ENCODE measurements at regions not wholly inside any gene's neighbourhood (a gene's known extent, or its start where the extent isn't known, plus 50 kb on each side); places are given as distances from the start of the nearest gene placed in this dataset.
A peak's percentile ranks its signal among the peaks of the same experiment; 100 is the strongest.

DNA sequence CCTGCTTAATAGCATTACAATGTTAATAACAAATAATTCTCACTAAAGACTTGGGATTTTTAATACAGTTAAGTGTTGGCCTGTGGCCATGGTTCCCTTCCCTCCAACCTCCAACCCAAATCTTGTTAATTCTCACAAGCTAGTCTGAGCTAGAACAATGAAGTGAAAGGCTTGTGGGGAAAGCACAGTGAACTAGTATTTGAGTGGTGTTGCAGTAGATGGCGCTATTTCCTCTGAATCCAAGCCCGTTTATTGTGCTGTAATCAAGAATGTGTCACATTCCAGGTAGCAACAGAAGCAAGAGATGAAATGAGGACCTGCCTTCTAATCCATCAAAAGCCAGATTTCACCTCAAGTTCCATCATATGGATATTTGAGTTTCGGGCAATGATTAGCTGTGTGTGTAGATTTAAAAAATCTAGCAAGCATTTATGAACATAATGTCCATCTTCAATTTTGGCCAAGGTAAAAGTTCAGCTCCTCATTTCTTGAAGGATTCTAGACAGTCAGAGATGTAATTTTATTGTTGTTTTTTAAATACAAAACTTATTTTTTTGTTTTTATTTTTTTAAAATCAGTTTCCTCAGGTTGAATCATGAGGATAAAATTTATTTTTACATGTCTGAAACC is 160.7 kb downstream of the SQOR start:
- no peak overlapping the region for H3K4me3 ChIP-seq
- no peak overlapping the region for H3K27ac ChIP-seq
- WGBS, 4 donors: 13 to 27% (median 20%) methylated on average over 3 of the region's 3 CpGs
- H3K4me1 ChIP-seq (replicated peaks in 1 of 2): no peaks in the 10 kb centered on the region
- no peaks in the 10 kb centered on the region for H3K9me3 ChIP-seq (replicated peaks in 1 of 3)
- TF ChIP-seq, protein P1, sequence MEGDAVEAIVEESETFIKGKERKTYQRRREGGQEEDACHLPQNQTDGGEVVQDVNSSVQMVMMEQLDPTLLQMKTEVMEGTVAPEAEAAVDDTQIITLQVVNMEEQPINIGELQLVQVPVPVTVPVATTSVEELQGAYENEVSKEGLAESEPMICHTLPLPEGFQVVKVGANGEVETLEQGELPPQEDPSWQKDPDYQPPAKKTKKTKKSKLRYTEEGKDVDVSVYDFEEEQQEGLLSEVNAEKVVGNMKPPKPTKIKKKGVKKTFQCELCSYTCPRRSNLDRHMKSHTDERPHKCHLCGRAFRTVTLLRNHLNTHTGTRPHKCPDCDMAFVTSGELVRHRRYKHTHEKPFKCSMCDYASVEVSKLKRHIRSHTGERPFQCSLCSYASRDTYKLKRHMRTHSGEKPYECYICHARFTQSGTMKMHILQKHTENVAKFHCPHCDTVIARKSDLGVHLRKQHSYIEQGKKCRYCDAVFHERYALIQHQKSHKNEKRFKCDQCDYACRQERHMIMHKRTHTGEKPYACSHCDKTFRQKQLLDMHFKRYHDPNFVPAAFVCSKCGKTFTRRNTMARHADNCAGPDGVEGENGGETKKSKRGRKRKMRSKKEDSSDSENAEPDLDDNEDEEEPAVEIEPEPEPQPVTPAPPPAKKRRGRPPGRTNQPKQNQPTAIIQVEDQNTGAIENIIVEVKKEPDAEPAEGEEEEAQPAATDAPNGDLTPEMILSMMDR (IDR thresholded peaks at IDR 0.05): peak in 5 of 6 experiments; percentile 27 to 52 (median 47)
- no peak for TF ChIP-seq POLR2A (IDR thresholded peaks at IDR 0.05)
- intact Hi-C loops (cut with DNase I): no loop called here
- H3K36me3 ChIP-seq (replicated peaks in 1 of 2): no peaks in the 10 kb centered on the region
- peak in 1 of 7 donors; percentile 7 for DNase-seq
- no peaks in the 10 kb centered on the region for H3K27me3 ChIP-seq

DNA sequence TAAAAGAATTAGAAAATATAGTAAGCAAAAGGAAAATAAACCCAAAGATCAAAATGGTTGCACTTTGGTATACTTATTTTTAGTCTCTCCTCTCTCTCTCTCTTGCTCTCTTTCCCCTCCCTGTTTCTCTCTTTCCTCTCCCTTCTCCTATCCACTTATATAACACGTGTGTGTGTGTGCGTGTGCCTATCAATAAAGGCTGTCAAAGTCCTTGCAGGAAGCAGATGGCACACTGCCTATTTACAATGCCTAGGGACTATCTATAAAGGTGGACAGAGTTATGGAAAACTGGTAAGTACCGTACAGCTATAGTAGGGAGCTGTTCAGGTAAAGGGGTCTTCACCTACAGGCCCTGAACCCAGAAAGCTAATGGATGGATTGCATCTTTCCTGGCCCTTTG is 161.6 kb downstream of the SQOR start:
- Histone ChIP-seq H3K4me1 (replicated peaks in 1 of 2) (no peaks in the 10 kb centered on the region), H3K27me3 (no peaks in the 10 kb centered on the region), H3K36me3 (replicated peaks in 1 of 2) (no peaks in the 10 kb centered on the region), H3K9me3 (replicated peaks in 1 of 3) (no peaks in the 10 kb centered on the region), H3K4me3 (no peak overlapping the region), H3K27ac (no peak overlapping the region)
- intact Hi-C loops (cut with DNase I): no loop called here
- DNase-seq: no peak
- TF ChIP-seq, protein P1 (IDR thresholded peaks at IDR 0.05): no peak
- TF ChIP-seq POLR2A (IDR thresholded peaks at IDR 0.05): no peak
- 50 to 63% (median 54%) methylated on average over 3 of the region's 3 CpGs for WGBS, 4 donors

DNA sequence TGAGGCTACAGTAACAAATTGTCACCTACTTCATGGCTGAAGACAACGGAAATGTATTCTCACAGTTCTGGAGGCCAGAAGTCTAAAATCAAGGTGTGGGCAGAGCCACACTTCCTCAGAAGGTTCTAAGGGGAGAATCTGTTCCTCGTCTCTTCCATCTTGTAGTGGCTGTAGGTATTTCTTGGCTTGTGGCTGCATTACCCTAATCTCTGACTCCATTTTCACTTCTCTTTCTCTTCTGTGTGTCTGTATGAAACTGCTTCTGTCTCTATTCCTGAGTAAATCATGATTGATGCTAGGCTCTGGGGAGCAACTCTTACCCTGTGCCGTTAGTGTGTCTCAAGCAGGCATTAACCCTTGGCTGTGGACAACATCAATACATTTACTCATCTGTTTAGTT is 164.7 kb downstream of the SQOR start:
- WGBS, 4 donors: 67 to 86% (median 74%) methylated on average over 3 of the region's 3 CpGs
- DNase-seq: no peak
- no peak for TF ChIP-seq POLR2A (IDR thresholded peaks at IDR 0.05)
- TF ChIP-seq, protein P1 (IDR thresholded peaks at IDR 0.05): no peak
- intact Hi-C loops (cut with DNase I): no loop called here
- Histone ChIP-seq H3K4me3 (no peak overlapping the region), H3K9me3 (replicated peaks in 1 of 3) (no peaks in the 10 kb centered on the region), H3K4me1 (replicated peaks in 1 of 2) (no peaks in the 10 kb centered on the region), H3K27ac (no peak overlapping the region), H3K27me3 (no peaks in the 10 kb centered on the region), H3K36me3 (replicated peaks in 1 of 2) (no peaks in the 10 kb centered on the region)

DNA sequence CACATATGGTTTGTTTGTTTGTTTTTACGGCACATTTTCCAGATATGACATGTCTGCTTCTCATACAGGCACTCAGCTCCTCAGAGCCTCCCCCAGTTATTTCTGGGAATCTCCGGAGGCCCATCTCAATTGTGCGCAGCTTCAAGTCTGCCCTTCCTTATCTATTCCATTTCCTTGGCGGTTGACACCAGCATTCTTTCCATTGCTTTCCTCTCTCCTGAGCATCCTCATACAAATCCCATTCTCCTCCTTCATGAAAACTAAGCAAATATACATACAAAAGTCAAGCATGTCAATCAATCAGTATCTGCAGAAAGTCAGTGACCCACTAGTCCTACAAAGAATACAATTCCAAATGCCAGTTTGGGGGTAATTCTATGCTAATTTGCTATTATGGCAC is 166.7 kb downstream of the SQOR start:
- H3K36me3 ChIP-seq (replicated peaks in 1 of 2): no peaks in the 10 kb centered on the region
- H3K27me3 ChIP-seq: no peaks in the 10 kb centered on the region
- intact Hi-C loops (cut with DNase I): no loop called here
- no peak for DNase-seq
- TF ChIP-seq, protein P1 (IDR thresholded peaks at IDR 0.05): no peak
- no peak for TF ChIP-seq POLR2A (IDR thresholded peaks at IDR 0.05)
- WGBS, 4 donors: 67 to 91% (median 82%) methylated on average over 4 of the region's 4 CpGs
- no peak overlapping the region for H3K4me3 ChIP-seq
- H3K27ac ChIP-seq: no peak overlapping the region
- no peaks in the 10 kb centered on the region for H3K4me1 ChIP-seq (replicated peaks in 1 of 2)
- H3K9me3 ChIP-seq (replicated peaks in 1 of 3): no peaks in the 10 kb centered on the region

Data from adrenal gland (tissue), 9 donors.